LNCAP (cell line): ENCODE measurements at regions not wholly inside any gene's neighbourhood (a gene's known extent, or its start where the extent isn't known, plus 50 kb on each side); places are given as distances from the start of the nearest gene placed in this dataset.

Experiments
- CTCF ChIP-seq: fragments of 450-650 bp; IDR thresholded peaks from 2 replicates; pipeline ENCODE4 v1.5.1; 2017; ENCODE audit warnings: mild to moderate bottlenecking

GRCh38 chr3:165513715-165514701 is 317.8 kb upstream of the SLITRK3 start:
- no peak for TF ChIP-seq CTCF

- no peak for TF ChIP-seq CTCF
These were observed 311.4 kb upstream of the SLITRK3 start for GRCh38 chr3:165507576-165507975.

- no peak for TF ChIP-seq CTCF
These were observed 310.9 kb upstream of the SLITRK3 start for GRCh38 chr3:165507060-165507459.

- TF ChIP-seq CTCF = no peak
These were observed 309.5 kb upstream of the SLITRK3 start for GRCh38 chr3:165505657-165506056.

GRCh38 chr3:165504554-165504953 is 308.4 kb upstream of the SLITRK3 start:
- TF ChIP-seq CTCF = no peak

GRCh38 chr3:165503825-165504224 is 307.6 kb upstream of the SLITRK3 start:
- no peak for TF ChIP-seq CTCF

GRCh38 chr3:165503346-165503745 is 307.2 kb upstream of the SLITRK3 start:
- no peak for TF ChIP-seq CTCF
